Cardiac muscle cell (in vitro differentiated cells and primary cell): ENCODE measurements at regions not wholly inside any gene's neighbourhood (a gene's known extent, or its start where the extent isn't known, plus 50 kb on each side); places are given as distances from the start of the nearest gene placed in this dataset.

ENCODE experiments used
- DNase-seq, 2 donors: peaks; one replicate each; pipeline versions ENCODE4 v3.0.0 to v3.0.0-alpha.2; 2010 to 2017; ENCODE audit warnings: low read depth in 1 of 2, low spot score in 1 of 2
- H3K27ac ChIP-seq: fragments of 200-600 bp; sonication (generic); 2 replicates; pipeline ENCODE4 v1.5.1; 2016
- H3K27me3 ChIP-seq: fragments of 200-600 bp; sonication (generic); 2 replicates; pipeline ENCODE4 v1.6.0; 2016; ENCODE audit warnings: control low read depth
- H3K36me3 ChIP-seq: fragments of 200-600 bp; sonication (generic); 2 replicates; pipeline ENCODE4 v1.5.1; 2016; ENCODE audit warnings: control low read depth
- H3K4me1 ChIP-seq: fragments of 200-600 bp; sonication (generic); 2 replicates; pipeline ENCODE4 v1.8.1; 2017; ENCODE audit warnings: low read depth, mild to moderate bottlenecking, mixed run types
- H3K4me3 ChIP-seq: fragments of 200-600 bp; sonication (generic); 2 replicates; pipeline ENCODE4 v1.5.1; 2016; ENCODE audit warnings: mild to moderate bottlenecking
- H3K9me3 ChIP-seq: fragments of 200-600 bp; sonication (generic); 2 replicates; pipeline ENCODE4 v1.5.1; 2017; ENCODE audit warnings: low read depth, mild to moderate bottlenecking, control low read depth
- TF ChIP-seq, protein P1 (sequence below): IDR thresholded peaks from 2 replicates; pipeline ENCODE4 v1.5.1; 2012; ENCODE audit warnings: low read depth, mild to moderate bottlenecking, low read length

DNA sequence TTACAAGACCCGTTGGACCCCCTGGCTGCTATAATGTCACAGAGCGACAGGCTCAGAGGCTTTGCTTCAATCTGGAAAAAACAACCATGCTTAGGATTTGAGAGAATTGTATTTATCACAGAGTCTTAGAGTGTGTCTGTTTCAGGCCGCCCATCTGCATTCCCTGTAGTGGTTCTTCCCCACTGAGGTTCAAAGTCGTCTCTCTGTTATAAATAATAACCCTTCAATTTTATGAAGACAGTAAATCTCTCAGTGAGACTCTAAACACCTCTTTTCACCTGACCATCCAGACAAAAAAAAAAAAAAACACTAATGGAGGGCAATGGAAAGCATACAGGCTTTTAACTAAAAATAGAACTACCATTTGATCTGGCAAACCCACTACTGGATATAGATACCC lies 565.4 kb upstream of the AUTS2 start:
- Histone ChIP-seq H3K27me3 (no peaks in the 10 kb centered on the region), H3K4me3 (no peak overlapping the region), H3K36me3 (no peaks in the 10 kb centered on the region), H3K9me3 (no peaks in the 10 kb centered on the region), H3K27ac (no peak overlapping the region), H3K4me1 (no peaks in the 10 kb centered on the region)
- TF ChIP-seq, protein P1, sequence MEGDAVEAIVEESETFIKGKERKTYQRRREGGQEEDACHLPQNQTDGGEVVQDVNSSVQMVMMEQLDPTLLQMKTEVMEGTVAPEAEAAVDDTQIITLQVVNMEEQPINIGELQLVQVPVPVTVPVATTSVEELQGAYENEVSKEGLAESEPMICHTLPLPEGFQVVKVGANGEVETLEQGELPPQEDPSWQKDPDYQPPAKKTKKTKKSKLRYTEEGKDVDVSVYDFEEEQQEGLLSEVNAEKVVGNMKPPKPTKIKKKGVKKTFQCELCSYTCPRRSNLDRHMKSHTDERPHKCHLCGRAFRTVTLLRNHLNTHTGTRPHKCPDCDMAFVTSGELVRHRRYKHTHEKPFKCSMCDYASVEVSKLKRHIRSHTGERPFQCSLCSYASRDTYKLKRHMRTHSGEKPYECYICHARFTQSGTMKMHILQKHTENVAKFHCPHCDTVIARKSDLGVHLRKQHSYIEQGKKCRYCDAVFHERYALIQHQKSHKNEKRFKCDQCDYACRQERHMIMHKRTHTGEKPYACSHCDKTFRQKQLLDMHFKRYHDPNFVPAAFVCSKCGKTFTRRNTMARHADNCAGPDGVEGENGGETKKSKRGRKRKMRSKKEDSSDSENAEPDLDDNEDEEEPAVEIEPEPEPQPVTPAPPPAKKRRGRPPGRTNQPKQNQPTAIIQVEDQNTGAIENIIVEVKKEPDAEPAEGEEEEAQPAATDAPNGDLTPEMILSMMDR: no peak
- DNase-seq: no peak

DNA sequence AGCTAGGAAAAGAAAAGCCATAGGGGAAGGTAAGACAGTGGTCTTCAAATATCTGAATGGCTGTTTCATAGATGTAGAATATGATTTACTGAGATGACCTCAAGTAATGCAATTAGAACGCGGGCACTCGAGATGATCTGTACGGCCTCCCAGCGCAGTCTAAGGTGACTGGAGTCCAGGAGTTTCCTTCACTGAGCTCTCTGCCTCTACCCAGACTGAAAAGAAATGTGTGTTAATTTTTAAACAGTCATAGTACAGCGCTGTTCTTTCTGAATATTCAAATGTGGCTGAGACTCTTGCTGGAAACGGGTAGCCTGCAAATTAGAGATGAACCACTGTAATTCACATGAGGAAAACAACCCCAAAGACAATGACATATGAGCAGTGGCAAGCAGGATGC lies 562.4 kb upstream of the AUTS2 start:
- Histone ChIP-seq H3K36me3 (no peaks in the 10 kb centered on the region), H3K27me3 (no peaks in the 10 kb centered on the region), H3K27ac (no peak overlapping the region), H3K4me3 (no peak overlapping the region), H3K9me3 (no peaks in the 10 kb centered on the region), H3K4me1 (no peaks in the 10 kb centered on the region)
- TF ChIP-seq, protein P1: no peak
- DNase-seq: no peak

DNA sequence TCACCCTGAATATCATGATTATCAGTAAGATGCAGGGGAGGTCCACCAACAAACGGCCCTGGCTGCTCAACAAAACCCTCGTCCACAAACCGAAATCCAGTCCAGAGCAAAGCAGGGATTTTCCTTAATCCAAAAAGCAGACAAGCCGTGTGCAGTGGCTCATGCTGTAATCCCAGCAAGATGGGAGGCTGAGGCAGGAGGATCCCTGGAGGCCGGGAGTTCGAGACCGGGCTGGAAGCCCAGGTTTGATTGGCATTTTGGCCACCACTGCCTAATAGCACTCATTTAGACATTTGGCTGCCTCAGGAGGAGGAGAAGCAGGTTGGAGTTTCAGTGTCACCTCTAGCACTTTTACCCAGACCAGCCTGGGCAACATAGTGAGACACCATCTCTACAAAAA lies 562.0 kb upstream of the AUTS2 start:
- H3K27ac ChIP-seq: no peak overlapping the region
- DNase-seq: no peak
- no peaks in the 10 kb centered on the region for H3K36me3 ChIP-seq
- TF ChIP-seq, protein P1: no peak
- no peaks in the 10 kb centered on the region for H3K27me3 ChIP-seq
- no peaks in the 10 kb centered on the region for H3K4me1 ChIP-seq
- H3K4me3 ChIP-seq: no peak overlapping the region
- H3K9me3 ChIP-seq: no peaks in the 10 kb centered on the region

DNA sequence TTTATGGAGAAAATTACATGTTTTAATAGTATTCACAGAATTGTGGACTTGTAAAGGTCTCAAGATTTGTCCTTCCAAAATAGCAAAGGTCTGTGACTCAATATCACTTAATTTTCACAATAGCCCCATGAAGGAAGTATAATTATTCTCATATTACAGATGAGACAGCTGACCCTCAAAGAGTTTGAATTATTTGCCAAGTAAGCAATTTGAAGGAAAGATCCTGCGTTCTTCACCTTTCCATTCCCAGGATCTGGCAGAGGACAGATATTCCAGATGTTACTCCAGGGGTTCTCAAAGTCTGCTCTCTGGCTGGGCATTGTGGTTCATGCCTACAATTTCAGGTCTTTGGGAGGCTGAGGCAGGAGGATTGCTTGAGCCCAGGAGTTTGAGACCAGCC lies 559.4 kb upstream of the AUTS2 start:
- Histone ChIP-seq H3K4me3 (no peak overlapping the region), H3K9me3 (no peaks in the 10 kb centered on the region), H3K27ac (no peak overlapping the region), H3K4me1 (no peaks in the 10 kb centered on the region), H3K27me3 (no peaks in the 10 kb centered on the region), H3K36me3 (no peaks in the 10 kb centered on the region)
- DNase-seq: no peak
- TF ChIP-seq, protein P1: no peak

DNA sequence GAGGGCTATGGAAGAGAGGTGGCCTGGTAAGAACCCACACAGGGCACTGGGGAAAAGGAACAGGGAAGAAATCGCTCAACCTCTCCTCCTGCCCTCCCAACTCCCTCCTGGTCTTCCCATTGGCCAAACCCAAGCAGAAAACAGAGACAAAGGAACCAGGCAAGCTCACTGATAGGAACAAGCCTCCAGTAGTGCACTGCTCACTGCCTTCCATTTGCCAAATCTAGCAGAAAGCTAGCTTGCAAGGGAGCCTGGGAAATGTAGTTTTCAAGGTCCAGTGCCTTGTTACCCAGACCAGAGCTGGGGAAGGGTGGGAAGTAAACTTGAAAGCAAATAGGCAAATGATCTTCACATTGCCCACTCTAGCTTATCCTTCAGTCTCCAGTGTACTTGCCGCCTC lies 556.1 kb upstream of the AUTS2 start:
- DNase-seq: no peak
- TF ChIP-seq, protein P1: no peak
- no peak overlapping the region for H3K4me3 ChIP-seq

DNA sequence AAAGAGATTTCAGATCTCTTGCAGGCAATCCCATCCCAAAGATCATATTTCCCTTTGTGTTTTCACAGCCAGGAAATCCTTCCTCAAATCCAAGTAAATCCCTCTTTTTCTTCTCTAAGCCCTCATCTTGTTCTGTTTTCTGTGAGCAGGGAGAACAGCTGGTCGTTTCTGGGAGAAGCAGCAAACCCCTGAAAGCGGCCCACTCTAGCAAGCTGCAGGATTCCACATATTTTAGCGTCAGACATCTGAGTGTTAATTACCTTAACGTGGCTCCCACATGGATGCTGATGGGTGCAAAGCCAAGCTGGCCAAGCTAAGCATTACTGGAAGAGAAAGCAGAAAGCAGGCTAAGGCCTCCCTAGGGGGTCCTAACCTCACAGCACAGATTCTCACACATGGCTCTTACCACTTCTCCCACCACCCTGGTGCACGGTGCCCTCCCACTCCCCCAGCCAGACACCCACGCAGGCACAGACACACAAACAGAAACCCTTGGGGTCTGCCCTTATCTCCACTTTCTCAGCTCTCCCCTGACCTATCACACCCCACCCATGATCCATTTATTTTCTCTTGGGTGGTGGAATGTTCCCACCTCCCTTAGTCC lies 551.0 kb upstream of the AUTS2 start:
- no peak for DNase-seq

More for the DNA sequence above, 556.1 kb upstream of the AUTS2 start:
- H3K9me3 ChIP-seq: peaks cover 2% of the 10 kb centered on the region
- H3K27me3 ChIP-seq: no peaks in the 10 kb centered on the region
- H3K36me3 ChIP-seq: no peaks in the 10 kb centered on the region
- H3K4me1 ChIP-seq: no peaks in the 10 kb centered on the region
- H3K27ac ChIP-seq: no peak overlapping the region

More for the DNA sequence above, 551.0 kb upstream of the AUTS2 start:
- TF ChIP-seq, protein P1: no peak
- Histone ChIP-seq H3K4me1 (no peaks in the 10 kb centered on the region), H3K9me3 (peaks cover 2% of the 10 kb centered on the region), H3K27me3 (no peaks in the 10 kb centered on the region), H3K27ac (no peak overlapping the region), H3K36me3 (no peaks in the 10 kb centered on the region), H3K4me3 (no peak overlapping the region)
